Myocyte (in vitro differentiated cells): ENCODE measurements at regions not wholly inside any gene's neighbourhood (a gene's known extent, or its start where the extent isn't known, plus 50 kb on each side); places are given as distances from the start of the nearest gene placed in this dataset.
"Not testable (repeated sequence)": the region's sequence is repeated elsewhere in the genome, so short reads cannot be mapped to it uniquely, and the experiment has no call there.

ENCODE experiments used
- DNase-seq: peaks from one replicate; pipeline ENCODE4 v3.0.0-alpha.2; 2012; ENCODE audit warnings: low read depth

DNA sequence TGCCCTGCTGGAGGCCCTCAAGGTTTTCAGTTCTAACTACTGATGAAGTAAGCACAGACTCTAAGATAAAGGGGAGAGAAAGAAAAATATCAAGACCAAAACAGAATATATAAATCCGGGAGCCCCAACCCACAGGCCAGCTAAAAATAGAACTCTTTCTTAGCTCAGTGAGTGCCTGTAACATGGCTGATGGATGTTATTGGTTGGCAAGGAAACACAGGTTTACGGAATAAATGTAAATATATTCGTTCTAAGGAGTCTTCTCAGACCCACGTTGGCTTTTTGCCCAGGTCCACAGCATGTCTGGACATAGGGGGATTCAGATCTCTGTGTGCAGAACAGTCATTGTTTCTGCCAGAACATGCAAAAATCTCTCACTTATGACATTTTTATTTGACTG lies 139.0 kb upstream of the SERPINE2 start:
- DNase-seq, result no peak

DNA sequence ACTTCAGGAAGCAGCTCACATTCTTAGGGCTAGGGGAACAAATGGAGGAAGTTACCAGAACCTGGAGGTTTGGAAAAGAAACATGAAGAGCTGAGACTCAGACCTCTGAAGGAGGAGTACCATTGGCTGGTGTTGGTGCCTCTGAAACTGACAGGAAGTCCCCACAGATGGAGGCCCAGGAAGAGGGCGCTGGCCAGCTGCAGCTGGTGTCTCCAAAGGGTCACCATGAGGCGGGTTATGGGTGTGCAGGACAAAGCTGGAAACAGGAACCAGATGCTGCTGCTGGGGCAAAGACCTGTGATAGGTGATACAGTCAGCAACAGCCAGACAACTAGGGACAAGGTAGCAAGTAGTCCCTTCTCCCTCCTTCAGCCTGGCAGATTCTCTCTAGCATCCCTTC lies 136.5 kb upstream of the SERPINE2 start:
- DNase-seq, result no peak

DNA sequence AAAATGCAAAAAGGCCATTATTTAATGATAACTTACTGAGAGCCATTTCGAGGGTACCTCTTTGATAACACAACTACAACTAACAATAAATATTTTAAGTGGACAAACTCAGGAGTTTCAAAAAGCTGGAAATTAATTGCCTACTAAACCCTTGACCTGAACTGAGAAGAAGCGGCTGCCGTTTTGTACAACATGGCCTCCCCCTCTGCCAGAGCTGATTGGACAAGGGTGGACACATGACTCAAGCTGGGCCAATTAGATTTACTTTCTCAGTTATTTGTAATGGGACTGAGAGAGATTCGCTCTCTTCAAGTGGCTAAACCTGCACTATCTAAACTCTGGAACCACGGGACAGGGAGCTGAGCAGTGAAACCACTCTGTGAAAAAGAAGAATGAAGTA lies 135.9 kb upstream of the SERPINE2 start:
- DNase-seq, result no peak

DNA sequence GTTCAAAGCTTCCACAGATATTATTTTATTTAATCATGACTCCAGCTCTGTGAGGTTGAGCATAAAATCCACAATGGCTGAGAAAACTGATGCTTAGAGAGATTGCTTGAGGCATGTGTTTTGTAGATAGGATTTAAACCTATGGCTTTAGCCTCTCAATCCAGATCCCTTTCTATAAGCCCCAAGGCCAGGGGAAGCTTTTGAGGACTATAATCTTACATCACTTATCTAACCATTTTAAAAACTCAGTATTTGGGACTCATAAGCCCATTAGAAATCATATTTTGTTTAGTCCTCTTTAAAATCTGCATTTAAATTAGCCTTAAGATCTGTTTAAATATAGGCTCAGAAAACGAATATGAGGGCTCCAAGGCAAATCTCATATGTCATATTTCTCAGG lies 135.4 kb upstream of the SERPINE2 start:
- no peak for DNase-seq

DNA sequence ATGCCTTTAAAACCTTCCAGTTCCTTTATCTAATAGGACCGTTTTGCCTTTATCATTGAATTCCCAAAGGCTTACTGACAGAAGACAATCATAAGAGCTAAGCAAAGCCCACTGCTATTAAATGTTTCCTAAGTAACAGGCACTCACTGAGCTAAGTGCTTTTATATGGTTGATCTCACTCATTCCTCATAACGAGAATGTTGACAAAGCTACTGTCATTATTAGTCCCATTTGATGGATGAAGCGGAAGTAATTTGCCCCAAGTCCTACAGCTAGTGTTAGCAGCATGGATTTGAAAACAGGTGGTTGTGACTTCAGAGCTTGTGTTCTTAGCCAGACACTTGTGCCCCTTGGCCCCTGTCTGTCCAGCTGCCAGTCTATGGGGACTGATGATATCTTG lies 134.8 kb upstream of the SERPINE2 start:
- DNase-seq, result no peak

DNA sequence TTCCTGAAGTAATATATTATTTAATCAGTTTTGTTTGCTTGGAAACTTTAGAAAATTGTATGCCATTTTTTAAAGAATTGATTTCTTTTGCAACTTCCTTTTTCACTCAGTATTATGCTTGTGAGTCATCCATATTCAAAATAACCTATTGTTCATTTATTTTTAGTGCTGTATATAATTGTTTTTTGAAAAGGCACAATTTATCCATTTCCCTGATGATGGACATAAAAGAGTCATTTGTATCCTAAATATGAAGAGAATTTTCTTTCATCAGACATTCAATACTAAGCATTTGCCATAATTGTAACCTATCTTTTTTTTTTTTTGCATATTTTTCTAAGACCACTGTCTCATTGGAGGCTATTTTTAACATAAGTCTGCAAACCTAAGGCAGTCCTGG lies 134.1 kb upstream of the SERPINE2 start:
- DNase-seq, result no peak

DNA sequence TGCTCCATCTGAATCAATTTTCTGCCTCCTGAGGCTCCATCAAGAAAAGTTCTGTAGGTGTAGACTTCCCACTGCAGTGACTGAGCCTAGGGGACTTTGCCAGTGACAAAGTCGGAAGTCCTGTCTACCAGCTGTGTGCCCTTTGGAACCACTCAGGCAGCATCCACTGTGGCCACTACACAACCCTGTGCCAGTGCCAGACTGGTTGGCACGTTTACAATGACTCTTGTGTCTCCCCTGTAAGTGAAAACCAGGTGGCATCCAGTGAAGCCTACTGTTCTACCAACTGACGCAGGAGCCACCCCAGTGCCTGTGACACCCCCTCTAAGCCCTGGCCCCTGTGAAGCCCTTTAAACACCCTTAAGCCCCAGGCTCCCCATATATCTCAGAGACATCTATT lies 132.1 kb upstream of the SERPINE2 start:
- DNase-seq, result no peak

DNA sequence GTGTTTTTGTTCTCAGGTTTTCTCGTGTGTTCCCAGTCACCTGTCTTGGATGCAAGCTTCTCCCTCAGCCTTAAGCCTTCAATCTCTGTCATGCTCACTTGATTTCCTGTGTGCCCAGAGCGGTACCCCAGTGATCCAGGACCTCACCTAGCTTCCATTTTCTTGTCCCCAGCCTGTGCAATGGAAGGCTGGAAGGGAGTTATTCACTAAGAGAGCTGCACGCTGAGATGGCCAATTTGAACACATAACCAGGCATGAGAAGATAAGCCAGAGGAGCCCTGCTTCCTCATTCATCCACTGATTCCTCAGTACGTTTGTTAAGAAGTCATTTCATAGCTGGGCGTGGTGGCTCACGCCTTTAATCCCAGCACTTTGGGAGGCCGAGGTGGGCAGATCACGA lies 130.8 kb upstream of the SERPINE2 start:
- DNase-seq, result no peak

DNA sequence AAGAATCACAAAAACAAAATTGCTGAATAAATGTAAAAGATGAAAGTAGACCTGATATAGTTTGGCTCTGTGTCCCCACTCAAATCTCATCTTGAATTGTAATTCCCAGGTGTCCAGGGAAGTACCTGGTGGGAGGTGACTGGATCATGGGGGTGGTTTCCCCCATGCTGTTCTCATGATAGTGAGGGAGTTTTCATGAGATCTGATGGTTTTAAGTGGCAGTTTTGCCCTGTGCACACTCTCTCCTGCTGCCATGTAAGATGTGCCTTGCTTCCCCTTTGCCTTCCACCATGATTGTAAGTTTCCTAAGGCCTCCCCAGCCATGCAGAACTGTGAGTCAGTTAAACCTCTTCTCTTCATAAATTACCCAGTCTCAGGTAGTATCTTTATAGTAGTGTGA lies 128.7 kb upstream of the SERPINE2 start:
- not testable (repeated sequence) for DNase-seq

DNA sequence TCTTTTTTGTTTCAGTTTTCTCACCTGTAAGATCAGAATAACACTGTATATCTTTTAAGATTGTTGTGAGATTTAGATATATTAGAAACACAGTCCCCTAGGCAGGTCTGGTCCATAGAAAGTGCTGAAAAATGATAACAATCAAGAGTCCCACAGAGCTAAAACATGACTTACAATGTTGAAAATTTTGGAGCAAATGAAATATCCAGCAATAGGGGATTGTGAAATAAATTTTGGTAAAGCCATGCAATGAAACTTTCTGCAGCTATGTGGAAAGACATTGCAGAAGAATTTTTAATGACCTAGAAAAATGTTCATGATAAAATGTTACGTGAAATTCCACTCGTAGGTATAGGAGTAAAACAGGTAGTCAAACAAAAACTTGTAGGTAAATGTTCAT lies 127.6 kb upstream of the SERPINE2 start:
- DNase-seq, result no peak

DNA sequence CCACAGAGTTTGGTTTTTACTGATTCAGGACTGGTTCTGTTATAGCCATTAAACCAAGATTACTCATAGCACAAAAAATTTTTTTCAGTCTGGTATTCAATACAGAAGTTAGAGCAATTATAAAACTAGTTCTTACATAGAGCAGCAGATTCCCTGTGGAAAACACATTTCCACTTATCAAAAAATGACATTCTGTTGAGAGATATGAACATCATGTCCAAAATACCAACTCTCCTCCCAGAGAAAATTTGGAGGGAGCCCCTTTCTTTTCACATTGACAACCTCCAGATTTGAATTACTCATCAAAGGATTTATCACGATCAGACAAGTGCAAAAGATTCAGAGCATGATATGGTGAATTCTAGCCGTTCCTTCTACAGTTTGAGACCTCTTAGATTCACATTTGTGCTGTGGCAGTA lies 126.8 kb upstream of the SERPINE2 start:
- DNase-seq, result no peak

DNA sequence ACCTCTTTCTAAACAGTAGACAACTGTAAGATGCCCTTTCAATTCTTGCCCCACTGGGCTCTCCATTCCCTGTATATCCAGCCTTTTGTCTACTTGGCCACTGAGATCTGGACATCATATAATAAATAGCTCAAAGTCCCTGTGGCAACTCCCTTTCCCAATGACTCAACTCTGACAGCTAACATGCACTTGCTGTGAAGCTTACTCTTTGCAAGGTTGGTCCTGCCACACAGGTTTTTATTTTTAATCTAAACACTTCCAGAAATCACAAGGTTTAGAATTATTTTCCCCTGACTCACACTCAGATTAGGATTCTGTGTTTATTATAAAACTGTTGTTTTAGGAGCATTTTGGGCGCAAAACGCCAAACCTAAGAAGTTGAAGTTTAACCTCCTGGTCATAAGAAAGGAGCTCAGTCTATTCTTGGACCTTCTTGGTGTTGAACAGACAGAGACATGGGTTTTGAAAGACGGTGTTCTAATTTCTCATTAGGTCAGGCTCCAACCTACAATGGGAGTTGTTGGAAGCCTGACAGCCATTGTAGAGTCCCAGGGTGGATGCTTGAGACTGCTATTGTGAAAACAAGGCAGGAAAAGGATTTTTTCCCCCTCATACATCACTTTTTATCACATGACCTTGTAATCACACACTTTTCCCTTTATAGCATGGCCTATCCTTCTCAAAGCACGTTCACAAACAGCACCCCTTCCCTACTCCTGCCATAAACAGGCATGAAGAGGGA lies 124.7 kb upstream of the SERPINE2 start:
- no peak for DNase-seq

DNA sequence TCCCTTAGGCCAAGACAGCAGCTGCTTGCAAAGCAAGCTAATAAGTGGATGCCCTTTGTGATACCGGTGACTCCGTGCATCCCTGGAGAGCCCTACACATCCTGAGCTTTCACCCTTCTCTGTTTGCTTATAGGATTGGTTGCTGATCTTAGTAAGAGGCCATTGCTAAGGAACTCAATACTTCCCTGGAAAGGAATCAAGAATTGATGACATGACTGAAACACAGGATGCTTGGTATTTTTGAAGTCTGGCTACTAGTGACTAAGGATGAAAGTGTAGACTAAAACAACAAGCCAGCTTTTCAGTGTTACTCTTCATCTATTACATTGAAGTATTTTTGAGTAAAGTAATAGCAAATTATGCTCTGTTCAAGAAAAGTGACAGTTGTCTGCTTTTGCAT lies 123.0 kb upstream of the SERPINE2 start:
- DNase-seq, result no peak

DNA sequence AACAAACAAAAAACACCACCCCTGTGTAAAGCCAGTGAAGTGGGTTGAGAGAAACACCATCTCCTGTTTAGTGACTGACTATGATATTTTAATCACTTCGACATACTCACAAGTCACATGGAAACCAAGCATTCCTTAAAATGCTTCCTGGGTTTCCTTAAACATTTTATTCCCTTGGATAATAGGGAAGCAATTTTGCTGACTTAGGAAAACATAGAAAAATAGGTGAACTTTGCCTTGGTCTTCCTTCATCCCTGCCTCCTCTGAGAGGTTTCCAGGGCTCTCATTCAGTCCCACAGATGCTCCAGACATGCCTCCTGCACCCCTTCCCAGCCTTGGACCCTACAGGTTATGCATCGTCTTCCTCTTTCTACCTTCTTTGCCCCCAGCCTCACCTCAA lies 122.6 kb upstream of the SERPINE2 start:
- DNase-seq, result no peak

DNA sequence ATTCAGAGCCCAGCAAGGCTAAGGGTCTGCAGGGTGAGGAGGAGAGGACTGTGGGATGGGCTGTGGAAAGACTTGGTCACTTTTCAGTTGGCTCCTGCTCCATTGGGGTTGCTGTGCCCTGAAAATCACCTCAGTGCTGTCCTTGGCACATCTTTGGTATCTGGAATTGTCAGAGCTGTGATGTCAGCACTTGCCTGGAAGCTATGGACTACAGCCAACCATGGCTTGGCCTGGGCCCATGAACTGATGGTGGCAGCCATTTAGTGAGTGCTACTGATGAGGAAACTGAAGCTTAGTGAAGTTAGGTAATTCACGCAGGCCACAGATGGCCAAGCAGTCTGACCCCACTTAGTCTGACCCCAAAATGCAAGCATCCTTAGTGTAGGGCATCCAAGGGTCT lies 121.8 kb upstream of the SERPINE2 start:
- peak; percentile 14 for DNase-seq

DNA sequence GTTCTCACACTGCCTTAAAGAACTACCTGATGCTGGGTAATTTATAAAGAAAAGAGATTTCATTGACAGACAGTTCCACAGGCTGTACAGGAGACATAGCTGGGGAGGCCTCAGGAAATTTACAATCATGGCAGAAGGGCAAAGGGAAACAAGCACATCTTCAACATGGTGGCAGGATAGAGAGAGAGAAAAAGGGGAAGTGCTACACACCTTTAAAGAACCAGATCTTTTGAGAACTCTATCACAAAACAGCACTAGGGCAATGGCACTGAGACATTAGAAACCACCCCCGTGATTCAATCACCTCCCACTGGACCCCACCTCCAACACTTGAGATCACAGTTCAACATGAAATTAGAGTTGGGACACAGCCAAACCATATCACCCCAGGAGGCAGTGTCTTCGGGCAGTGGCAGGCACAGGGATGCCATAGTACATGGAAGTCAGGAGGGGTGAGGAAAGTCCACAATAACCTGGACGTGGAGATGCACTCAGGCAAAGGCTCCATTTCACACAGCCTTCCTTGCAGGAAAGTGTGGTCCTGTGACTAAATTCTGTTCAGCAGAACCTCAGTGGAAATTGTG lies 120.4 kb upstream of the SERPINE2 start:
- no peak for DNase-seq

DNA sequence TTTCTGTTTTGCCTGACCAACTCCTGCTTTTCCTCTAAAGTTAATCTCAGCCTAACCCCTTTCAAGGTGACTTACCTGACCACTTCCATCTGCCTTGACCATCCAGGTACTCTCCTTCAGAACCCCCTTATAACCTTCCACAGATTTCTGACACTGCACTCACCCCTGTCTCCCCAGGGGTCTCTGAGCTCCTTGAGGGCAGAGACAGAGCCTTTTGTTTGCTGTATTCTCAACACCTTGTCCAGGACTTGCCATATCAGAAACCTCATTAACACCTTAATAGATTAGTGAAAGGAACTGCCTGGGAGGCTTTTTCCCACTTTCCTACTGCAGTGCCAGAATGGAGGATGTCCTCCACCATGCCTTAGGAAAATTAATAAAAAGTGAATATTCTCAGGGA lies 119.7 kb upstream of the SERPINE2 start:
- DNase-seq, result no peak

DNA sequence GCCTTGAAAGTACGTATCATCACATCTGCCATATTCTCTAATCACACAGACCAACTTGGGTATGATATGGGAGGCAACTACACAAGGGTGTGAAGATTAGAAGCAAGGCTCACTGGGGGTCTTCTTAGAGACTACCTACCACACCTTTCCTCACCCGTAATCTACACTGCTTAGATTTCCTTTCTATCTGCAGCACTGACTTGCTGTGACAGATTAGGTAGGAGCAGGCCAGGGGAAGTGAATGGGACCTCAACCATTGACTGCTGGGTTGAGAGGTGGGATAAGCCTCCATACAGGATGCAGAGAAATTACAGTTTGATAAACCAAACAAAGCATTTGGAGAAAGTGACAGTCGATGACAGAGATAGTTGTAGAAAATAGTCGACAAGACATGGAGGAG lies 119.0 kb upstream of the SERPINE2 start:
- DNase-seq, result no peak

DNA sequence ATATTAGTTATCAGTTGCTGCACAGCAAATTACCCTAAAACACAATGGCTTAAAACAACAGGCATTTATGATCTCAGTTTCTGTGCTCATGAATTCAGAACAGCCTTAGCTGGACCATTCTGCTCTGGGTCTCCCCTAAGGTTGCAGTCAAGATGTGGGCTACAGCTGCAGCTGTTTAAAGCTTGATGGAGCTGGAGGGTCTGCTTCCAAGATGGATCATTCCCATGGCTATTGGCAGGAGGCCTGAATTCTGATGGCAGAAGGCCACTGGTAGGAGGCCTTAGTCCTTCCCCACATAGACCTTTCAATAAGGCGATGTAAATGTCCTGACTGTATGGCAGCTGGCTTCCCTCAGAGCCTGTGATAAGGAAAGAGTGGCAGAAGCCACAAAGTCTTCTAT lies 118.6 kb upstream of the SERPINE2 start:
- no peak for DNase-seq

DNA sequence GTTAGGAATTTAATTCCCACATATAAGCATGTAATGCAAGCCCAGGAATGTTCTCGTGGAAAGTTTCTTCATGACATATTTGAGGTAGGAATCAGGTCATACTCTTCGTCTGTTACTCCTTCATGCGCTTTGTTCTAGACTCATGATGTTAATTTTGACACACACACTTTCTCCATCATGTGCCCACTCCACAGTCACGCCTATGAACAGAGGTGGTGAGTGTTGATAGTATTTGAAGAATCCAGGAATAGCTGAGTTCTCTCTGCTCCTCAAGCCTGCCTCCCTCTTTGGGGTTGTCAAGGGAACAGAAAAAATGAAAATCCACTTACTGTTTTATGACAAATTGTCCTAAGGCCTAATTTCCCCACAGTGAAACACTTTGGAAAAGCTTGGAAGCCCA lies 117.3 kb upstream of the SERPINE2 start:
- DNase-seq, result no peak

DNA sequence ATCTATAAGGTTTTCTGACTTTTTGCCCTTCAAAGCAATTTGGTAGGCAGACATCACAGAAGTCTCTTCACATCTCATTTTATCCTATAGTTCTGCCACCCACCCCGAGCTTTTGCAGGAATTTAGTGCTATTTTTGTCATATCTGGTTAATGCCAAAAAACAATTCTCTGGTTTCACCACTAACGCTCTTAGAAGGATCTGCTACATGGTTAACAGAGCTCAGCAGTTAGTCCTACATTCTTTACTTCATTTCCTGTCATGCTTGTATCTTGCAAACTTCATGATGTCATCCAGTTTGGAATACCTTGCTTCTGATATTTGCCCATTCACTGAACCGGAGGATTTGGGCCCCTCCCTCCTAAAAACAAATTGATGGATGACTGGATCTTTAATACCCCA lies 116.8 kb upstream of the SERPINE2 start:
- DNase-seq, result no peak

DNA sequence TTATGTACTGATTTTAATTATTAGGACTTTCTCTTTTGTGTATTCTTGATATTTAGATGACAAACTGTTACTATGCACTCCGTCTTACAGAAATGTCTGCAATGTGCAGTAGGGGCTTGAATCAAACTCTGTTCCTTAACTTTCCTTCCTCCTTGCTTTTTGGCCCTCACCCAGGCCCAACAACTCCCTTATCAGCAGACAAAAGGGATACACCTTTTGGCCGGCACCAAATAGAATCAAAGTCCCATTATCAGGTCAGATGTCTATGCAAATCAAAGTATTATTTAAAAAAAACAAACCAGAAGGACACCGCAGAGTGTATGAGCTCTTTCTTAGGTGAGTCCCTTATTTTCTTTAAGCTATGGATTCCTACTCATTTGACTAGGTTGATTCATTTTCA lies 116.3 kb upstream of the SERPINE2 start:
- DNase-seq, result no peak

DNA sequence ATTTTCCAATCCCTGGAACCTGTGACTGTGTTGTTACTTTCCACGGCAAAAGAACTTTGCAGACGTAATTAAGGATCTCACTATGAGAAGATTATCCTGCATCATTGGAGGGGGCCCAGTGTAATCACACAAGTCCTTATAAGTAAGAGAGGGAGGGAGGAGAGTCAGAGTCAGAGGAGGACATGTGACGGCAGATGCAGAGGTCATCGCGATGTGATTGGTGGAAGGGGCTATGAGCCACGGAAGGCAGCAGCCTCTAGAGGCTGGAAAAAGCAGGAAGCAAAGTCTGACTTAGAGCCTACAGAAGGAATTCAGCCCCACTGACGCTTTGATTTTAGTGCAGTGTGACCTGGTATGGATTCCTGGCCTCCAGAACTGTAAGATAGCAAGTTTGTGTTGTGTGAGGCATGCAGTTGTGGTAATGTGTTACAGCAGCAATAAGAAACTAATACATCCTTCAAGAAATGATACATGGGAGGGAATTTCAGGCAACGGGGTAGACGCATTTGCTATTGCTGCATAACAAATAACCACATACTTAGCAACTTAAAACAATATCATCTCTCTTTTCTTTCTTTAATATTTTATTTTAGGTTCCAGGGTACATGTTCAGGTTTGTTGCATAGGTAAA lies 112.7 kb upstream of the SERPINE2 start:
- DNase-seq, result no peak
